HEK293T (cell line): ENCODE measurements at regions not wholly inside any gene's neighbourhood (a gene's known extent, or its start where the extent isn't known, plus 50 kb on each side); places are given as distances from the start of the nearest gene placed in this dataset.

ENCODE experiments used
- CTCF ChIA-PET: fragments of 350-600 bp; formaldehyde crosslinking; extraction: SDS; loops from one replicate; lab custom pipeline; 2021; ENCODE audit warnings: antibody characterized with exemption, inconsistent platforms; lab: Yijun Ruan, JAX
- POLR2A ChIA-PET: fragments of 350-600 bp; formaldehyde crosslinking; extraction: SDS; loops from one replicate; lab custom pipeline; 2020; ENCODE audit warnings: antibody characterized with exemption, inconsistent platforms; lab: Yijun Ruan, JAX
- DNase-seq: peaks from one replicate; pipeline ENCODE4 v3.0.0; 2012; ENCODE audit warnings: mixed read lengths; ENCODE audit errors: extremely low spot score
- ARNT ChIP-seq: fragments of 450-650 bp; IDR thresholded peaks from 2 replicates; pipeline ENCODE4 v1.6.1; 2017; ENCODE audit warnings: mild to moderate bottlenecking
- BHLHE40 ChIP-seq: fragments of 450-650 bp; IDR thresholded peaks from 2 replicates; pipeline ENCODE4 v1.6.1; 2016; ENCODE audit warnings: mild to moderate bottlenecking, moderate library complexity, borderline replicate concordance
- CTBP1 ChIP-seq: fragments of 450-650 bp; IDR thresholded peaks from 2 replicates; pipeline ENCODE4 v1.6.1; 2016; ENCODE audit warnings: borderline replicate concordance
- ELF4 ChIP-seq: fragments of 450-650 bp; IDR thresholded peaks from 2 replicates; pipeline ENCODE4 v1.6.1; 2017; ENCODE audit warnings: antibody characterized with exemption
- FOXA1 ChIP-seq: fragments of 450-650 bp; IDR thresholded peaks from 2 replicates; pipeline ENCODE4 v1.6.1; 2016; ENCODE audit warnings: mild to moderate bottlenecking
- FOXK2 ChIP-seq: fragments of 450-650 bp; IDR thresholded peaks from 2 replicates; pipeline ENCODE4 v1.6.1; 2016; ENCODE audit warnings: mild to moderate bottlenecking
- FOXM1 ChIP-seq: fragments of 450-650 bp; IDR thresholded peaks from 2 replicates; pipeline ENCODE4 v1.6.1; 2017; ENCODE audit warnings: mild to moderate bottlenecking, borderline replicate concordance
- HDGF ChIP-seq: fragments of 450-650 bp; IDR thresholded peaks from 2 replicates; pipeline ENCODE4 v1.6.1; 2017; ENCODE audit warnings: antibody characterized with exemption, borderline replicate concordance
- L3MBTL2 ChIP-seq: fragments of 450-650 bp; conservative IDR thresholded peaks from 2 replicates; pipeline ENCODE4 v1.6.1; 2016; ENCODE audit warnings: mild to moderate bottlenecking
- LEF1 ChIP-seq: fragments of 450-650 bp; IDR thresholded peaks from 2 replicates; pipeline ENCODE4 v1.6.1; 2017; ENCODE audit warnings: mild to moderate bottlenecking, borderline replicate concordance
- NFRKB ChIP-seq: fragments of 450-650 bp; IDR thresholded peaks from 2 replicates; pipeline ENCODE4 v1.6.1; 2016; ENCODE audit warnings: mild to moderate bottlenecking, moderate library complexity
- SP1 ChIP-seq: fragments of 450-650 bp; IDR thresholded peaks from 2 replicates; pipeline ENCODE4 v1.6.1; 2017
- SUZ12 ChIP-seq: fragments of 450-650 bp; IDR thresholded peaks from 2 replicates; pipeline ENCODE4 v1.6.1; 2016; ENCODE audit warnings: mild to moderate bottlenecking
- TARDBP ChIP-seq: fragments of 450-650 bp; IDR thresholded peaks from 2 replicates; pipeline ENCODE4 v1.6.1; 2016
- ZNF384 ChIP-seq: fragments of 450-650 bp; IDR thresholded peaks from 2 replicates; pipeline ENCODE4 v1.6.1; 2016
- TF ChIP-seq, protein P1 (sequence below): fragments of 450-650 bp; IDR thresholded peaks from 2 replicates; pipeline ENCODE4 v1.6.1; 2016

DNA sequence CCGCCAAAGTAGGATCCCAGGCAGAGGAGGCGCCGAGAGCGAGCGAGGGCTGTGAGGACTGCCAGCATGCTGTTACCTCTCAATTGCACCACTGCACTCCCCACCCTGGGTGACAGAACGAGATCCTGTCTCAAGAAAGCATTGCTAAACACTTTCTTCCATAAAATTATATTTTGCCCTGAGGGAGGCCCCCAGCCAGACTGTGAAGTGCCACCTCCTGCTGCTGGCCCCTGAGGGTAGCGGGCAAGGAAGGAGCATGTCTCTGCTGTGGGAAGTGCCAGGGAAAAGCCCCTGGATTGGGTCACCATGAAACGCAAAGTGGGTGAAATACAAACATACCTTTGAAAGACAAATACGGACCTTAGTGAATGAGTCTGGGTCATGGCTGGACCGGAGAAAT is 78.0 kb upstream of the AMZ2 start:
- no peak for DNase-seq
- TF ChIP-seq FOXM1 (no peak), ZNF384 (no peak), ELF4 (no peak), TARDBP (no peak), LEF1 (no peak), SP1 (no peak), NFRKB (no peak), SUZ12 (no peak), HDGF (no peak), L3MBTL2 (no peak), CTBP1 (no peak), FOXK2 (no peak), ARNT (no peak), BHLHE40 (no peak)
- CTCF ChIA-PET, result no interaction called here
- POLR2A ChIA-PET, result no interaction called here

DNA sequence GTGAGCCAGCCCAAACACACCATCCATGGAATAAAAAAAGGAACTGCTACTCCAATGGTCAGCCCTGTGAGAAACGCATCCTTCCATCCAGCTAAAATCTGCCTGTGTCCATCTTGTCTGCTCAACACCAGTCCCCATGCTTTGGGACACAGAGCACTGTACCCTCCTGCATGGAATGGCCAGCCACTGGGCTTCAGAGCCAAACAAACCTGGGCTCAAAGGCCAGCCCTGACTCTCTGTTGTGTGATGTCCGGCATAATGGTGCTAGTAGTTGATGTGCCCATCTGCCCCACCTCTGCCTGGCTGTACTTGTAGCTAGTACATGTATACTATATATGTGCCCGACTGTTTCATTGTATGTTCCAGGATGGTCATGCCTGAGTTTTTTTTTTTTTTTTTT is 77.6 kb upstream of the AMZ2 start:
- ChIA-PET CTCF (interaction anchor here (0.6 to 0.7 kb wide), 3 partner anchors 11 to 528 kb away, joined by 3 to 9 read pairs (median 5); no protein-coding TSS in a partner anchor), POLR2A (no interaction called here)
- DNase-seq, result no peak
- TF ChIP-seq ELF4 (no peak), HDGF (no peak), NFRKB (no peak), FOXK2 (no peak), FOXA1 (no peak), SUZ12 (no peak), ZNF384 (no peak), BHLHE40 (no peak), ARNT (no peak), SP1 (no peak), CTBP1 (no peak), LEF1 (no peak), TARDBP (no peak), FOXM1 (no peak), L3MBTL2 (no peak)
- TF ChIP-seq, protein P1, sequence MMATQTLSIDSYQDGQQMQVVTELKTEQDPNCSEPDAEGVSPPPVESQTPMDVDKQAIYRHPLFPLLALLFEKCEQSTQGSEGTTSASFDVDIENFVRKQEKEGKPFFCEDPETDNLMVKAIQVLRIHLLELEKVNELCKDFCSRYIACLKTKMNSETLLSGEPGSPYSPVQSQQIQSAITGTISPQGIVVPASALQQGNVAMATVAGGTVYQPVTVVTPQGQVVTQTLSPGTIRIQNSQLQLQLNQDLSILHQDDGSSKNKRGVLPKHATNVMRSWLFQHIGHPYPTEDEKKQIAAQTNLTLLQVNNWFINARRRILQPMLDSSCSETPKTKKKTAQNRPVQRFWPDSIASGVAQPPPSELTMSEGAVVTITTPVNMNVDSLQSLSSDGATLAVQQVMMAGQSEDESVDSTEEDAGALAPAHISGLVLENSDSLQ, result no peak

DNA sequence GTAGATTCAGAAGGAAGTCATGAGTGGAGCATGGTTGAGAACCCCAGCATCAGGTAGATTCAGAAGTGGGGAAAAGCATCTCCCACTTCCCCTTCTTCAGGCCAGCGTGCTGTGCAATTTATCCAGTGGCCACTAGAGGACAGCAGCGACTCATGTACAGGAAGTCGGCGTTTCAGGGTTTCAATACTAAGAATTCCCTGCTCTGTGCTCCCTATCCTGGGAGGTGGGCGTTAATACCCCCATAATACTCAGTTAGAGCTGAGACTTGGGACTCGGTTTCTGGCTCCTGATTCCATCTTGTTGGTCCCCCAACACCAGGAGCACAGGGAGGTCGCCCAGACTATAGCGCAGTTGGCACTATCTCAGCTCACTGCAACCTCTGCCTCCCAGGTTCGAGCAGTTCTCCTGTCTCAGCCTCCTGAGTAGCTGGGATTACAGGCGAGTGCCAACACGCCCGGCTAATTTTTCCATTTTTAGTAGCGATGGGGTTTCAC is 75.3 kb upstream of the AMZ2 start:
- POLR2A ChIA-PET, result no interaction called here
- CTCF ChIA-PET, result interaction anchor here (0.6 to 1.7 kb wide), 7 partner anchors 12 to 290 kb away, joined by 3 to 8 read pairs (median 4); no protein-coding TSS in a partner anchor
- no peak for TF ChIP-seq SP1
- DNase-seq, result peak; percentile 48

DNA sequence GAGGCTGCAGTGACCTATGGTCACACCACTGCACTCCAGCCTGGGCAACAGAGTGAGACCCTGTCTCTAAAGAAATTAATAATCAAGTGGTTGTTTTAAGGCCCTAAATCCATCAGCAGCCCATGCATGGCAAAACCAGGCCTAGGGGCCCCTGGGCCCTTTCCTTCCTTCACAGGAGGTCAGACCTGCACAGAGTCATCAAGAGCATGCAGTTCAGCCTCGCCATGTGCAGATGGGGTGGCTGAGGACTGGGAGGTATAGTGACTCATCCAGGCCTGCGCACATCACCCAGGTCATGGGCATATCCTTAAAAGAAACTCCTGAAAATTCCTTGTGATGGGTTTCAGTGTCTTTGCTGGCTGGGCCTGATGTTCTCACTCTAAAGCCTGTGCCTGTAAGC is 72.4 kb upstream of the AMZ2 start:
- ChIA-PET CTCF (no interaction called here), POLR2A (no interaction called here)
- DNase-seq, result no peak
- TF ChIP-seq FOXA1 (no peak), NFRKB (no peak), HDGF (no peak)

DNA sequence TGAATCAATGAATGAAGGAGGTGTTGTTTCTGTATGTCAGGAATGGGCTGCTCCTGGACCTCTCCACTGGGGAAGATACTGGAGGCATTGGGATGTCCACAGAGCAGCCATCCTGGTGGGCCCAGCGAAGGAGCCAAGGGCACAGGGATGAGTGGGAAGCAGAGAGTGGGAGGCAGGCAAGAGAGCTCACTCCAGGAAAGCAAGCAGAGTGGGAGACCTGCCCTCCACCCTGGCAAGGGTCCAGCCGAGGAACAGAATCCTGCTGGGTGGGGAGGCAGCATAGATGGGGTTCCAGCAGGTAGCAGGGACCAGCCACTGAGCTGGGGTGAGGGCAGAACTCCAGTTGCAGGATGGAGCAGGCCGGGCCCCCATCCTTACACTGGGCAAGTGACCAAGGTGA is 71.9 kb upstream of the AMZ2 start:
- ChIA-PET POLR2A (interaction anchor here (1.1 kb wide), 1 partner anchor 72 kb away, joined by 3 read pairs; the partner anchor contains the start of gene AMZ2), CTCF (no interaction called here)
- no peak for DNase-seq
- TF ChIP-seq BHLHE40 (no peak), FOXA1 (no peak), L3MBTL2 (no peak), HDGF (no peak), FOXM1 (no peak), TARDBP (no peak), ARNT (no peak), SUZ12 (no peak), SP1 (no peak), ZNF384 (no peak), FOXK2 (no peak), LEF1 (no peak)

DNA sequence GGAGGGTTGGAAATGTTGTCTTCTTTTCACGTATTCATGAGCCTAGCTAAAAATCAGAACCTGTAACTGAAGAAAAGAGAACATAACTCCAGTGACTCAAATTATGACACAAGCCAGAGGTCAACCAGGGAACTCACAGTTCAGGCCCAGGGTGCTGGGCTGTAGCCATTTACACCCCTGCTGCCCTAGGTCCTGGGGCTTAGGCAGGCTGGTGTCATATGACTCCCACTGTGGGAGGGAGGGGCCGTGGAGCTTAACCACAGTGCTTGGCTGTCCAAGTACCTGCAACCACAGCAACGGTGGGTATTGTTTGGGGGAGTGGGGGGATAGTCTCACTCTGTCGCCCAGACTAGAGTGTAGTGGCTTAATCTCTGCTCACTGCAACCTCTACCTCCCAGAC is 71.1 kb upstream of the AMZ2 start:
- POLR2A ChIA-PET, result interaction anchor here (1.1 kb wide), 1 partner anchor 71 kb away, joined by 3 read pairs; the partner anchor contains the start of gene AMZ2
- TF ChIP-seq L3MBTL2, result no peak
- CTCF ChIA-PET, result no interaction called here
- no peak for DNase-seq

DNA sequence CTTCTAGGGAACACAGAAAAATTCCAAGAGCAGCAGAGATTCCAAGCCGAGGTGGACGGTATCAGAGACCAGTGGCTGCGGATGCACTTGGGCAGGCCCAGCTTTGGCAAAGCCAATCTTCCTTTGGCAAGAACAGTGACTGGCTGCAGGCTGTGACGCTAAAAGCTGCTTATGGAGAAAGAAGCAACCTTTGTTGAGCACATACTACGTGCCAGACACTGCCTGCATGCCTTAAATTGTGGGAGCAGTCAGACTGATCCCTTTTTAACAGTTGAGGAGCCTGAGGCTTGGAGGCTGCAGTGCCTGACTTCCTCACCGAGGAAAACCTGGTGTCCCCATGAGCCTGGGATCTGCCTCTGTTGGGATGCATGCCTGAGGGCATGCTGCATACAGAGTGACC is 69.0 kb upstream of the AMZ2 start:
- ChIA-PET CTCF (no interaction called here), POLR2A (no interaction called here)
- DNase-seq, result no peak
- TF ChIP-seq BHLHE40, result no peak
- TF ChIP-seq SP1, result no peak
- TF ChIP-seq, protein P1, result no peak
- TF ChIP-seq SUZ12, result no peak
- TF ChIP-seq FOXK2, result no peak
- TF ChIP-seq NFRKB, result no peak
- no peak for TF ChIP-seq CTBP1
- TF ChIP-seq ZNF384, result no peak
- no peak for TF ChIP-seq FOXM1
- no peak for TF ChIP-seq LEF1
- no peak for TF ChIP-seq ARNT
- no peak for TF ChIP-seq L3MBTL2
- TF ChIP-seq TARDBP, result no peak
- TF ChIP-seq FOXA1, result no peak
- no peak for TF ChIP-seq HDGF
- no peak for TF ChIP-seq ELF4
